Gastroesophageal sphincter (tissue), 4 donors: ENCODE measurements at regions not wholly inside any gene's neighbourhood (a gene's known extent, or its start where the extent isn't known, plus 50 kb on each side); places are given as distances from the start of the nearest gene placed in this dataset.

ENCODE experiments used
- ATAC-seq: fragments of 150-250 bp; one replicate; pipeline ENCODE4 v1.9.1; 2016; ENCODE audit warnings: mild to moderate bottlenecking, moderate library complexity
- H3K27ac ChIP-seq, 4 donors: fragments of 200-600 bp; sonication (generic) in 3 of 4; 1 replicate in 3 of 4; 2 replicates in 1 of 4; pipeline ENCODE4 v1.5.1; 2016 to 2019
- H3K27me3 ChIP-seq: fragments of 200-600 bp; sonication (generic); one replicate; pipeline ENCODE4 v1.5.1; 2019
- H3K36me3 ChIP-seq, 2 donors: fragments of 200-600 bp; sonication (generic); one replicate each; pipeline ENCODE4 v1.5.1; 2019; ENCODE audit warnings: control low read depth in 1 of 2
- H3K4me1 ChIP-seq, 3 donors: fragments of 200-600 bp; sonication (generic); 1 replicate in 2 of 3; 2 replicates in 1 of 3; pipeline ENCODE4 v1.5.1; 2016 to 2019; ENCODE audit warnings: control low read depth in 2 of 3
- H3K4me3 ChIP-seq, 2 donors: fragments of 200-600 bp; sonication (generic); one replicate each; pipeline ENCODE4 v1.5.1; 2019; ENCODE audit warnings: mild to moderate bottlenecking in 1 of 2, moderate library complexity in 1 of 2
- H3K9me3 ChIP-seq, 3 donors: fragments of 200-600 bp; sonication (generic); one replicate each; pipeline ENCODE4 v1.5.1; 2017 to 2019; ENCODE audit warnings: control low read depth in 2 of 3
- CTCF ChIP-seq, 4 experiments: fragments of 200-600 bp in 2 of 4; fragments of 450-650 bp in 2 of 4; sonication (generic) in 1 of 4; IDR thresholded peaks; one replicate each; pipeline ENCODE4 v1.5.1; 2017 to 2019; ENCODE audit warnings: antibody characterized with exemption in 4 of 4, mild to moderate bottlenecking in 2 of 4, moderate library complexity in 2 of 4
- EP300 ChIP-seq: sonication (generic); formaldehyde crosslinking; IDR thresholded peaks from one replicate; pipeline ENCODE4 v1.6.1; 2017; ENCODE audit warnings: antibody characterized with exemption, mild to moderate bottlenecking
- POLR2A ChIP-seq, 2 donors: fragments of 450-650 bp; IDR thresholded peaks; one replicate each; pipeline ENCODE4 v1.6.1; 2017; ENCODE audit warnings: antibody characterized with exemption in 2 of 2, mild to moderate bottlenecking in 2 of 2, moderate library complexity in 1 of 2
- POLR2AphosphoS5 ChIP-seq: sonication (generic); formaldehyde crosslinking; IDR thresholded peaks from one replicate; pipeline ENCODE4 v1.6.1; 2017; ENCODE audit warnings: antibody characterized with exemption
- WGBS, 2 donors: methylation state at CpG; one replicate each; pipeline ENCODE4 v1.1.5; 2018; ENCODE audit warnings: low coverage in 1 of 2; 5-methylcytosine and 5-hydroxymethylcytosine counted together

GRCh38 chr6:26286168-26286877, 78.7 kb upstream of the BTN3A2 start:
- H3K9me3 ChIP-seq, result no peaks in the 10 kb centered on the region
- peaks cover 0 to 3% of the 10 kb centered on the region in 2 donors for H3K36me3 ChIP-seq
- H3K27ac ChIP-seq, result peak overlapping the region; percentile 92 to 99 (median 95)
- peaks cover 0 to 30% (median 5%) of the 10 kb centered on the region in 3 donors for H3K4me1 ChIP-seq
- ATAC-seq, result peak; percentile 46
- no peak for TF ChIP-seq EP300
- peak; percentile 25 for TF ChIP-seq POLR2AphosphoS5
- TF ChIP-seq POLR2A (IDR thresholded peaks at IDR 0.05), result no peak
- peak in 2 of 4 experiments; percentile 1 to 15 for TF ChIP-seq CTCF (IDR thresholded peaks at IDR 0.05)
- H3K4me3 ChIP-seq, result peak overlapping the region; percentile 65 to 95
- H3K27me3 ChIP-seq, result no peaks in the 10 kb centered on the region
- WGBS, 2 donors, result 4% methylated on average over 10 to 18 of the region's 18 CpGs

GRCh38 chr6:26288155-26288554, 76.8 kb upstream of the BTN3A2 start:
- no peak overlapping the region for H3K4me3 ChIP-seq
- no peak overlapping the region for H3K27ac ChIP-seq
- no peaks in the 10 kb centered on the region for H3K27me3 ChIP-seq
- no peak for ATAC-seq
- 83 to 93% methylated on average over 3 to 6 of the region's 6 CpGs for WGBS, 2 donors
- H3K9me3 ChIP-seq, result no peaks in the 10 kb centered on the region
- TF ChIP-seq POLR2AphosphoS5, result no peak
- TF ChIP-seq CTCF (IDR thresholded peaks at IDR 0.05), result no peak
- no peak for TF ChIP-seq POLR2A (IDR thresholded peaks at IDR 0.05)
- TF ChIP-seq EP300, result no peak
- peaks cover 0 to 17% (median 5%) of the 10 kb centered on the region in 3 donors for H3K4me1 ChIP-seq
- no peaks in the 10 kb centered on the region for H3K36me3 ChIP-seq

- H3K27ac ChIP-seq, result no peak overlapping the region
- H3K9me3 ChIP-seq, result no peaks in the 10 kb centered on the region
- H3K4me3 ChIP-seq, result no peak overlapping the region
- WGBS, 2 donors, result 79 to 96% methylated on average over 2 to 5 of the region's 5 CpGs
- peaks cover 10% of the 10 kb centered on the region for H3K27me3 ChIP-seq
- TF ChIP-seq CTCF (IDR thresholded peaks at IDR 0.05) (no peak), POLR2AphosphoS5 (no peak), POLR2A (IDR thresholded peaks at IDR 0.05) (no peak), EP300 (no peak)
- no peaks in the 10 kb centered on the region for H3K36me3 ChIP-seq
- no peak for ATAC-seq
- H3K4me1 ChIP-seq, result peaks cover 0 to 5% (median 0%) of the 10 kb centered on the region in 3 donors
These were observed 74.1 kb upstream of the BTN3A2 start for GRCh38 chr6:26290941-26291340.

- Histone ChIP-seq H3K4me1 (no peaks in the 10 kb centered on the region), H3K4me3 (no peak overlapping the region), H3K27ac (no peak overlapping the region), H3K9me3 (no peaks in the 10 kb centered on the region), H3K27me3 (peaks cover 13% of the 10 kb centered on the region), H3K36me3 (no peaks in the 10 kb centered on the region)
- TF ChIP-seq EP300, result no peak
- TF ChIP-seq POLR2A (IDR thresholded peaks at IDR 0.05), result no peak
- no peak for TF ChIP-seq CTCF (IDR thresholded peaks at IDR 0.05)
- no peak for TF ChIP-seq POLR2AphosphoS5
- ATAC-seq, result no peak
- 100% methylated on average over 1 of the region's 1 CpG; no CpG with 5 or more reads in 1 of the 2 donors for WGBS, 2 donors
These were observed 72.3 kb upstream of the BTN3A2 start for GRCh38 chr6:26292709-26293108.

- Histone ChIP-seq H3K4me3 (no peak overlapping the region), H3K27ac (no peak overlapping the region), H3K4me1 (no peaks in the 10 kb centered on the region), H3K9me3 (no peaks in the 10 kb centered on the region), H3K36me3 (no peaks in the 10 kb centered on the region), H3K27me3 (peaks cover 26% of the 10 kb centered on the region)
- 33 to 48% methylated on average over 1 to 6 of the region's 8 CpGs for WGBS, 2 donors
- no peak for ATAC-seq
- TF ChIP-seq POLR2A (IDR thresholded peaks at IDR 0.05) (no peak), EP300 (no peak), CTCF (IDR thresholded peaks at IDR 0.05) (no peak), POLR2AphosphoS5 (no peak)
These were observed 70.7 kb upstream of the BTN3A2 start for GRCh38 chr6:26294302-26294701.
